Keratinocyte (primary cell): ENCODE measurements at regions not wholly inside any gene's neighbourhood (a gene's known extent, or its start where the extent isn't known, plus 50 kb on each side); places are given as distances from the start of the nearest gene placed in this dataset.

Experiments
- DNase-seq: peaks from one replicate; pipeline ENCODE4 v3.0.0-alpha.2; 2011; ENCODE audit warnings: low read depth, missing footprints, low spot score
- FAIRE-seq: peaks from 2 replicates; lab custom pipeline; 2011; peaks lifted over from hg19 to GRCh38; lab: Jason Lieb, UNC
- H2AFZ ChIP-seq: 2 replicates; pipeline ENCODE4 v1.6.0; 2012; ENCODE audit warnings: low read length, control low read depth, inconsistent platforms; ENCODE audit not compliant: control insufficient read depth
- H3K27ac ChIP-seq: 2 replicates; pipeline ENCODE4 v1.5.1; 2011; ENCODE audit warnings: low read length; ENCODE audit not compliant: control insufficient read depth, insufficient read depth
- H3K27me3 ChIP-seq: 3 replicates; pipeline ENCODE4 v1.6.0; 2011; ENCODE audit warnings: low read length; ENCODE audit not compliant: control insufficient read depth, insufficient read depth; ENCODE audit errors: extremely low read depth
- H3K36me3 ChIP-seq, 2 experiments: 2 replicates in 1 of 2; 3 replicates in 1 of 2; pipeline ENCODE4 v1.5.1; 2011; ENCODE audit warnings: low read length in 2 of 2, mild to moderate bottlenecking in 1 of 2; ENCODE audit not compliant: control insufficient read depth in 2 of 2, insufficient read depth in 2 of 2; ENCODE audit errors: extremely low read depth in 1 of 2
- H3K4me1 ChIP-seq: 3 replicates; pipeline ENCODE4 v1.5.1; 2011; ENCODE audit warnings: low read length; ENCODE audit not compliant: control insufficient read depth, insufficient read depth; ENCODE audit errors: extremely low read depth
- H3K4me2 ChIP-seq: 3 replicates; pipeline ENCODE4 v1.6.0; 2011; ENCODE audit warnings: low read depth, low read length; ENCODE audit not compliant: control insufficient read depth, insufficient read depth; ENCODE audit errors: extremely low read depth
- H3K4me3 ChIP-seq, 3 experiments: fragments of 200-600 bp in 1 of 3; sonication (generic) in 1 of 3; 2 replicates in 2 of 3; 3 replicates in 1 of 3; pipeline ENCODE4 v1.5.1; 2011 to 2016; ENCODE audit warnings: low read length in 3 of 3, mild to moderate bottlenecking in 3 of 3, control low read depth in 2 of 3, inconsistent platforms in 1 of 3, low read depth in 1 of 3, mixed read lengths in 1 of 3, mixed run types in 1 of 3, moderate library complexity in 1 of 3; ENCODE audit not compliant: control insufficient read depth in 2 of 3, insufficient read depth in 2 of 3; ENCODE audit errors: extremely low read depth in 1 of 3
- H3K79me2 ChIP-seq: 2 replicates; pipeline ENCODE4 v1.6.0; 2012; ENCODE audit warnings: low read length; ENCODE audit not compliant: control insufficient read depth, insufficient read depth
- H3K9ac ChIP-seq: 3 replicates; pipeline ENCODE4 v1.6.0; 2011; ENCODE audit warnings: low read length; ENCODE audit not compliant: control insufficient read depth, insufficient read depth; ENCODE audit errors: extremely low read depth
- H3K9me1 ChIP-seq: 3 replicates; pipeline ENCODE4 v1.6.0; 2011; ENCODE audit warnings: low read length; ENCODE audit not compliant: control insufficient read depth, insufficient read depth; ENCODE audit errors: extremely low read depth
- H3K9me3 ChIP-seq: 2 replicates; pipeline ENCODE4 v1.5.1; 2012; ENCODE audit warnings: low read depth, low read length; ENCODE audit not compliant: control insufficient read depth
- H4K20me1 ChIP-seq: 3 replicates; pipeline ENCODE4 v1.6.0; 2011; ENCODE audit warnings: low read length; ENCODE audit not compliant: control insufficient read depth, insufficient read depth; ENCODE audit errors: extremely low read depth
- EZH2 ChIP-seq: IDR thresholded peaks from one replicate; pipeline ENCODE4 v1.6.1; 2012; ENCODE audit warnings: inconsistent platforms, mild to moderate bottlenecking, low read length, moderate library complexity
- dilution Hi-C: fragments of 300-500 bp; cut with MboI; formaldehyde crosslinking; loops from one replicate; pipeline ENCODE4 v1.7.0; 2020; ENCODE audit warnings: low sequenced_read_pairs; ENCODE audit not compliant: extremely low pct_ligation_motif_present
- TF ChIP-seq, protein P1 (sequence below), 3 experiments: IDR thresholded peaks in 1 of 3; conservative IDR thresholded peaks in 1 of 3; optimal IDR thresholded peaks in 1 of 3; 2 replicates in 2 of 3; 3 replicates in 1 of 3; pipeline versions ENCODE3 to v1.5.1; 2011; ENCODE audit warnings: low read length in 3 of 3, mild to moderate bottlenecking in 3 of 3, moderate library complexity in 2 of 3, control low read depth in 1 of 3, inconsistent platforms in 1 of 3; ENCODE audit not compliant: insufficient read depth in 2 of 3; ENCODE audit errors: extremely low read depth in 1 of 3

- Histone ChIP-seq H2AFZ (no peak overlapping the region), H3K4me3 (no peak overlapping the region), H3K27ac (no peak overlapping the region)
Observed at GRCh38 chr4:108425988-108426387, 194.4 kb upstream of the RPL34 start.

GRCh38 chr4:108417923-108418322 is 202.5 kb upstream of the RPL34 start:
- Histone ChIP-seq H3K36me3 (no peaks in the 10 kb centered on the region), H4K20me1 (no peaks in the 10 kb centered on the region), H3K27ac (no peak overlapping the region), H3K9me3 (no peaks in the 10 kb centered on the region), H3K27me3 (no peaks in the 10 kb centered on the region), H3K4me1 (no peaks in the 10 kb centered on the region), H2AFZ (no peak overlapping the region), H3K4me3 (no peak overlapping the region), H3K4me2 (no peak overlapping the region), H3K79me2 (no peaks in the 10 kb centered on the region), H3K9me1 (no peaks in the 10 kb centered on the region), H3K9ac (no peak overlapping the region)
- no peak for TF ChIP-seq EZH2
- TF ChIP-seq, protein P1, sequence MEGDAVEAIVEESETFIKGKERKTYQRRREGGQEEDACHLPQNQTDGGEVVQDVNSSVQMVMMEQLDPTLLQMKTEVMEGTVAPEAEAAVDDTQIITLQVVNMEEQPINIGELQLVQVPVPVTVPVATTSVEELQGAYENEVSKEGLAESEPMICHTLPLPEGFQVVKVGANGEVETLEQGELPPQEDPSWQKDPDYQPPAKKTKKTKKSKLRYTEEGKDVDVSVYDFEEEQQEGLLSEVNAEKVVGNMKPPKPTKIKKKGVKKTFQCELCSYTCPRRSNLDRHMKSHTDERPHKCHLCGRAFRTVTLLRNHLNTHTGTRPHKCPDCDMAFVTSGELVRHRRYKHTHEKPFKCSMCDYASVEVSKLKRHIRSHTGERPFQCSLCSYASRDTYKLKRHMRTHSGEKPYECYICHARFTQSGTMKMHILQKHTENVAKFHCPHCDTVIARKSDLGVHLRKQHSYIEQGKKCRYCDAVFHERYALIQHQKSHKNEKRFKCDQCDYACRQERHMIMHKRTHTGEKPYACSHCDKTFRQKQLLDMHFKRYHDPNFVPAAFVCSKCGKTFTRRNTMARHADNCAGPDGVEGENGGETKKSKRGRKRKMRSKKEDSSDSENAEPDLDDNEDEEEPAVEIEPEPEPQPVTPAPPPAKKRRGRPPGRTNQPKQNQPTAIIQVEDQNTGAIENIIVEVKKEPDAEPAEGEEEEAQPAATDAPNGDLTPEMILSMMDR (optimal IDR thresholded peaks at IDR 0.05 in 1 of 3, IDR thresholded peaks at IDR 0.05 in 1 of 3, conservative IDR thresholded peaks at IDR 0.05 in 1 of 3; ENCODE audit: extremely low read depth in 1 of 3, insufficient read depth in 2 of 3, low read length in 3 of 3): no peak
- FAIRE-seq: no peak
- no peak for DNase-seq
- dilution Hi-C loops: no loop called here

More at GRCh38 chr4:108425988-108426387, 194.4 kb upstream of the RPL34 start:
- no peak for DNase-seq
- FAIRE-seq: no peak
- Histone ChIP-seq H3K9ac (no peak overlapping the region), H3K4me1 (no peaks in the 10 kb centered on the region), H3K9me3 (no peaks in the 10 kb centered on the region), H3K27me3 (no peaks in the 10 kb centered on the region), H3K9me1 (no peaks in the 10 kb centered on the region), H3K79me2 (no peaks in the 10 kb centered on the region), H3K36me3 (no peaks in the 10 kb centered on the region), H4K20me1 (no peaks in the 10 kb centered on the region), H3K4me2 (no peak overlapping the region)
- dilution Hi-C loops: no loop called here
- TF ChIP-seq EZH2: no peak
- TF ChIP-seq, protein P1 (optimal IDR thresholded peaks at IDR 0.05 in 1 of 3, IDR thresholded peaks at IDR 0.05 in 1 of 3, conservative IDR thresholded peaks at IDR 0.05 in 1 of 3; ENCODE audit: extremely low read depth in 1 of 3, insufficient read depth in 2 of 3, low read length in 3 of 3): no peak
